ENCODE measurements at regions not wholly inside any gene's neighbourhood (a gene's known extent, or its start where the extent isn't known, plus 50 kb on each side); places are given as distances from the start of the nearest gene placed in this dataset.

DNA sequence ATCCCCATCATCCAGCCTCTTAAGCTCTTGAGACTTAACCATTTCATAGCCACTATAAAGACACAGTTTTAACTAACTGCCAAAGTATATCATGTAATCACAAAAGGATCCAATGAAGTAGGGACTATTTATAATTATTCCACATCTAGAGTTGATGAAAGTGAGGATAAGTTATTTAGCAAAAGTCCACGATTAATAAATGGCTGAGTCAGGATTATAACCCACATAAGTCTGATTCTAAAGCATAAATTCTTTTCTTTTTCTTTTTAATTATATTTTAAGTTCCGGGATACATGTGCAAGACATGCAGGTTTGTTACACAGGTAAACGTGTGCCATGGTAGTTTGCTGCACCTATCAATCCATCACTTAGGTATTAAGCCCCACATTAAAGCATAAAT is 166.1 kb downstream of the PPP1R3A start:
- no peak for TF ChIP-seq SP1 (IDR thresholded peaks at IDR 0.05)
- TF ChIP-seq SUZ12 (IDR thresholded peaks at IDR 0.05) = no peak
- TF ChIP-seq, protein P1, sequence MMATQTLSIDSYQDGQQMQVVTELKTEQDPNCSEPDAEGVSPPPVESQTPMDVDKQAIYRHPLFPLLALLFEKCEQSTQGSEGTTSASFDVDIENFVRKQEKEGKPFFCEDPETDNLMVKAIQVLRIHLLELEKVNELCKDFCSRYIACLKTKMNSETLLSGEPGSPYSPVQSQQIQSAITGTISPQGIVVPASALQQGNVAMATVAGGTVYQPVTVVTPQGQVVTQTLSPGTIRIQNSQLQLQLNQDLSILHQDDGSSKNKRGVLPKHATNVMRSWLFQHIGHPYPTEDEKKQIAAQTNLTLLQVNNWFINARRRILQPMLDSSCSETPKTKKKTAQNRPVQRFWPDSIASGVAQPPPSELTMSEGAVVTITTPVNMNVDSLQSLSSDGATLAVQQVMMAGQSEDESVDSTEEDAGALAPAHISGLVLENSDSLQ (IDR thresholded peaks at IDR 0.05) = no peak

Data from HEK293T (cell line).